ENCODE measurements at regions not wholly inside any gene's neighbourhood (a gene's known extent, or its start where the extent isn't known, plus 50 kb on each side); places are given as distances from the start of the nearest gene placed in this dataset.

DNA sequence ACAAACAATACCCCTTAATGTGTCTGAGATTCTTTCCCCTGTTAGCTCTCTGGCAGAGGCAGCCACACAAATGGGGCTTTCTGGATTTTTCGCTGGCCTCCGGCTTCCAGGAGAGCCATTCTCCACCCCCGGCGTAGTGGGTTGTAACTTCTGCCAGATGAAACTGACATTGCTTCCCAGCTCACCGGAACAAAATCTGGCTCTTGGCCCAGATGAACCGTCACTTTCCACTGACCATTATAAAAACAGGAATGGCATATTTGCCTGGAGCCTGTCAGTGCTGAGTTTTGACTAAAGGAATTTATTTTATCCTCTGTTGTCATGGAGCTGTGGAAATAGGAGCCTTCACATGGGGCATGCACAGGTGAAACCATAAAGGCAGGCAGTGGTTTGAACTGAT lies 120.6 kb upstream of the GPR12 start:
- ATAC-seq (no peak), DNase-seq (no peak)
- Histone ChIP-seq H3K4me1 (ENCODE audit: control insufficient read depth in 2 of 2, insufficient read depth in 2 of 2, low read length in 2 of 2) (no peaks in the 10 kb centered on the region), H3K27me3 (ENCODE audit: control insufficient read depth in 2 of 2, insufficient read depth in 2 of 2, low read length in 2 of 2) (no peaks in the 10 kb centered on the region), H3K36me3 (ENCODE audit: control insufficient read depth in 2 of 3, insufficient read depth in 3 of 3, low read length in 3 of 3) (no peaks in the 10 kb centered on the region), H3K4me3 (ENCODE audit: low read length) (no peak overlapping the region), H3K27ac (ENCODE audit: low read depth, low read length) (no peak overlapping the region), H3K9me3 (ENCODE audit: control insufficient read depth in 2 of 3, low read length in 3 of 3) (peaks cover 0 to 7% (median 0%) of the 10 kb centered on the region in 3 experiments)
- H3K36me3 Mint-ChIP-seq, result peaks cover 0 to 8% (median 0%) of the 10 kb centered on the region in 5 donors
- H3K27ac Mint-ChIP-seq, result no peak overlapping the region
- POLR2A ChIA-PET, result no interaction called here
- H3K9me3 Mint-ChIP-seq, result peaks cover 2 to 22% (median 10%) of the 10 kb centered on the region in 11 donors
- H3K27me3 Mint-ChIP-seq, result peaks cover 5 to 33% (median 11%) of the 10 kb centered on the region in 5 donors
- no peak overlapping the region for H3K4me3 Mint-ChIP-seq
- no peaks in the 10 kb centered on the region for H3K4me1 Mint-ChIP-seq
- intact Hi-C loops (cut with micrococcal nuclease), result no loop called here
- CTCF ChIA-PET, result no interaction called here

DNA sequence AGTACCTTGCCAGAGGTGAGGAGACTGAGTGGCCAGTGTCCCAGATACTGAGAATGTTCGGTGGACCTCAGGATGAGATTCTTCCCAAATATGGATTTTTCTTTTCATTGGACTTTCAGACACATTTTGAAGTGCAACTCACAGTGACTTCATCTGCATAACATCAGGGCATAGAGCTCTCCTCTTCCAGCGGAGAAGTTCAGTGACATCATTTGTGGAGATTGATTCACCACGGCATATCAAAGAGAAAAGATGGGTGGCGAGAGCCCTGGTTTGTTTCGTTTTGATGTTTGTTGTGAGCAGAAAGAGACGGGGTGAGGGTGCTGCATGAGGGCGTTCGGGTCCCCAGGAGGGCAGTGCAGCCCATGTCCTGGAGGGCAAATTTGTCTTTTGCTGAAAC lies 120.1 kb upstream of the GPR12 start:
- H3K27me3 ChIP-seq (ENCODE audit: control insufficient read depth in 2 of 2, insufficient read depth in 2 of 2, low read length in 2 of 2), result no peaks in the 10 kb centered on the region
- DNase-seq (no peak), ATAC-seq (no peak)
- H3K27ac Mint-ChIP-seq, result no peak overlapping the region
- H3K9me3 ChIP-seq (ENCODE audit: control insufficient read depth in 2 of 3, low read length in 3 of 3), result peaks cover 0 to 10% (median 0%) of the 10 kb centered on the region in 3 experiments
- POLR2A ChIA-PET, result no interaction called here
- H3K4me3 ChIP-seq (ENCODE audit: low read length), result no peak overlapping the region
- no peak overlapping the region for H3K4me3 Mint-ChIP-seq
- intact Hi-C loops (cut with micrococcal nuclease), result no loop called here
- peaks cover 0 to 8% (median 0%) of the 10 kb centered on the region in 5 donors for H3K36me3 Mint-ChIP-seq
- peaks cover 2 to 30% (median 11%) of the 10 kb centered on the region in 5 donors for H3K27me3 Mint-ChIP-seq
- H3K9me3 Mint-ChIP-seq, result peaks cover 2 to 26% (median 12%) of the 10 kb centered on the region in 11 donors
- CTCF ChIA-PET, result no interaction called here
- no peaks in the 10 kb centered on the region for H3K36me3 ChIP-seq (ENCODE audit: control insufficient read depth in 2 of 3, insufficient read depth in 3 of 3, low read length in 3 of 3)
- no peaks in the 10 kb centered on the region for H3K4me1 ChIP-seq (ENCODE audit: control insufficient read depth in 2 of 2, insufficient read depth in 2 of 2, low read length in 2 of 2)
- no peak overlapping the region for H3K27ac ChIP-seq (ENCODE audit: low read depth, low read length)
- H3K4me1 Mint-ChIP-seq, result no peaks in the 10 kb centered on the region

DNA sequence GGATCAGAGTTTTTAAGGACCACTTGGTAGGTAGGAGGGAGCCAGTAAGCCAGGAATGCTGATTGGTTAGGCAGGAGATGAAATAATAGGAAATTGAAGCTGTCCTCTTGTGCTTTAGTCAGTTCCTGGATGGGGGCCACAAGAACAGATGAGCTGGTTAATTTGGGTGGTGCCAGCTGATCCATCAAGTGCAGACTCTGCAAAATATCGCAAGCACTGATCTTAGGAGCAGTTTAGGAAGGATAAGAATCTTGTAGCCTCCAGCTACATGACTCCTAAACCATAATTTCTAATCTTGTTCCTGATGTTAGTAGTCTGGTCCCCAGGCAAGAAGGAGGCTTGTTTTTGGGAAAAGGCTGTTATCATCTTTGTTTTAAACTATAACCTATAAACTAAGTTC lies 117.9 kb upstream of the GPR12 start:
- Mint-ChIP-seq H3K4me3 (no peak overlapping the region), H3K9me3 (peaks cover 0 to 30% (median 11%) of the 10 kb centered on the region in 11 donors), H3K27me3 (peaks cover 0 to 22% (median 7%) of the 10 kb centered on the region in 5 donors), H3K27ac (no peak overlapping the region), H3K36me3 (peaks cover 0 to 8% (median 0%) of the 10 kb centered on the region in 5 donors), H3K4me1 (no peaks in the 10 kb centered on the region)
- Histone ChIP-seq H3K4me1 (ENCODE audit: control insufficient read depth in 2 of 2, insufficient read depth in 2 of 2, low read length in 2 of 2) (no peaks in the 10 kb centered on the region), H3K9me3 (ENCODE audit: control insufficient read depth in 2 of 3, low read length in 3 of 3) (peaks cover 0 to 10% (median 0%) of the 10 kb centered on the region in 3 experiments), H3K27me3 (ENCODE audit: control insufficient read depth in 2 of 2, insufficient read depth in 2 of 2, low read length in 2 of 2) (no peaks in the 10 kb centered on the region), H3K27ac (ENCODE audit: low read depth, low read length) (no peak overlapping the region), H3K36me3 (ENCODE audit: control insufficient read depth in 2 of 3, insufficient read depth in 3 of 3, low read length in 3 of 3) (no peaks in the 10 kb centered on the region), H3K4me3 (ENCODE audit: low read length) (no peak overlapping the region)
- DNase-seq, result no peak
- ATAC-seq, result no peak
- ChIA-PET CTCF (interaction anchor here (0.7 kb wide), 1 partner anchor 411 kb away, joined by 3 read pairs; no protein-coding TSS in a partner anchor), POLR2A (no interaction called here)
- intact Hi-C loops (cut with micrococcal nuclease), result loop anchor here in 1 of 2 donors (10.0 kb wide), 1 partner anchor 694 kb away; no protein-coding TSS in a partner anchor

DNA sequence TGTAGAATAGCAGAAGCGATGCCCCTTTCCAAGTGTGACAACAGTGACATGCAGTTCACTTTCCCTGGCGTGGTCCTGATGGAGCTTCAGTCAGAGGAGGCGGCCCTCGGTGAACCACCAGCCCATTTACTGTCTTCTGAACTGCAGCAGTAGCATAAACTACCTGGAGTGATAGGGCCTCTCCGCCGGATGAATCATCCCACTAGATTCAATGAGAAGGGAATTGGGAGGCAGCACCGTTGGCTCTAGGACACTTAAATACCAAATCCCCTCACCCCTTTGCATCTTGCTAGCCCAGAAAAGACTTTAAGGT lies 112.8 kb upstream of the GPR12 start:
- ATAC-seq (no peak), DNase-seq (no peak)
- H3K36me3 ChIP-seq (ENCODE audit: control insufficient read depth in 2 of 3, insufficient read depth in 3 of 3, low read length in 3 of 3), result no peaks in the 10 kb centered on the region
- H3K9me3 Mint-ChIP-seq, result peaks cover 0 to 24% (median 11%) of the 10 kb centered on the region in 11 donors
- ChIA-PET CTCF (interaction anchor here (0.5 kb wide), 1 partner anchor 10 kb away, joined by 3 read pairs; no protein-coding TSS in a partner anchor), POLR2A (no interaction called here)
- no peak overlapping the region for H3K4me3 ChIP-seq (ENCODE audit: low read length)
- peaks cover 0 to 3% of the 10 kb centered on the region in 2 donors for H3K27me3 ChIP-seq (ENCODE audit: control insufficient read depth in 2 of 2, insufficient read depth in 2 of 2, low read length in 2 of 2)
- H3K27me3 Mint-ChIP-seq, result peaks cover 2 to 29% (median 8%) of the 10 kb centered on the region in 5 donors
- no peak overlapping the region for H3K4me3 Mint-ChIP-seq
- no peak overlapping the region for H3K27ac Mint-ChIP-seq
- H3K9me3 ChIP-seq (ENCODE audit: control insufficient read depth in 2 of 3, low read length in 3 of 3), result peaks cover 0 to 10% (median 0%) of the 10 kb centered on the region in 3 experiments
- intact Hi-C loops (cut with micrococcal nuclease), result loop anchor here in 1 of 2 donors (10.0 kb wide), 1 partner anchor 689 kb away; no protein-coding TSS in a partner anchor
- peaks cover 0 to 8% (median 0%) of the 10 kb centered on the region in 5 donors for H3K36me3 Mint-ChIP-seq
- no peaks in the 10 kb centered on the region for H3K4me1 Mint-ChIP-seq
- H3K4me1 ChIP-seq (ENCODE audit: control insufficient read depth in 2 of 2, insufficient read depth in 2 of 2, low read length in 2 of 2), result no peaks in the 10 kb centered on the region
- H3K27ac ChIP-seq (ENCODE audit: low read depth, low read length), result no peak overlapping the region

DNA sequence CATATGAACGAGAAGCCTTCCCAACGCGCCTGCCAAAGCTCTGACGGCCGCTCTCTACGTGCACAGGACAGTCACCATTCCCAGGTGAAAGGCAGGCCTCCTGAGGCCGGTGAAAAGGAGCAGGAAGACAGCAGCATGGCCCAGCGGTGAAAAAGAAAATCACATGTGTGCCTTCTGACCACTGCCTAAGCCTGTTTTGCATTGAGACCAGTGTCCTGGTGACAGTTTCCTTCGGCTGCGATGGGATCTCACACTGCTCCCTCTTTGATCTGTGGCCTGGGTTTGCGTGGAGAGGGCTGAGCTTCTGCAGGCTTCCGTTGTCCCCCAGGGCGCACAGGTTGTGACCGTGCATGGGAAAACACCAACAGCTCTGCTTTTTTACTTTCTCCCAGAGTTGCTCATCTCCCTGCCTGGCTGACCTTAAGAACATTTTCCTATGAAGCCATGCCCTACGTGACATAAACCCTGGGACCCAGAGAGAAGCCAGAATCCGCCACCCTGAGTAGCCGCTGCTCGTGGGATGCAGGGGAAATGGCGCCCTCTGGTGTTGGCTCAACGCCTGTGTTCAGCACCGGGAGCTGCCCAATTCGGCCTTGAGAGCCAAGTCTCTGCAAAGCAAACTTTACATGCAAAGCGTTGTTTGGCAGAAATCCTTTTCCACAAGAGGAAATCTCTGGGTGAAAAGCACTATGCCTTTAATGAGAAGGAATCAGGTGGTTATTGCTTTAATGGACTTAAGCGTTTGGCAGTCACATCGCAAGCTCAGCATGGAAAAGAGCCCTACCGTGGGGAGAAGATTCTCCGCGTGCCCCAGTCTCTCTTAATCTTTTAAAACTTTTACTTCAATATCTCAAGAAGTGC lies 112.2 kb upstream of the GPR12 start:
- H3K36me3 ChIP-seq (ENCODE audit: control insufficient read depth in 2 of 3, insufficient read depth in 3 of 3, low read length in 3 of 3), result no peaks in the 10 kb centered on the region
- POLR2A ChIA-PET, result no interaction called here
- peaks cover 0 to 23% (median 9%) of the 10 kb centered on the region in 11 donors for H3K9me3 Mint-ChIP-seq
- no peak overlapping the region for H3K4me3 Mint-ChIP-seq
- H3K27ac ChIP-seq (ENCODE audit: low read depth, low read length), result no peak overlapping the region
- ATAC-seq (no peak), DNase-seq (peak in 7 of 9 donors; percentile 16 to 53 (median 28))
- CTCF ChIA-PET, result interaction anchor here (0.5 to 1.0 kb wide), 2 partner anchors 10 to 162 kb away, joined by 3 read pairs; no protein-coding TSS in a partner anchor
- H3K4me1 Mint-ChIP-seq, result no peaks in the 10 kb centered on the region
- H3K27ac Mint-ChIP-seq, result no peak overlapping the region
- peaks cover 0 to 3% of the 10 kb centered on the region in 2 donors for H3K27me3 ChIP-seq (ENCODE audit: control insufficient read depth in 2 of 2, insufficient read depth in 2 of 2, low read length in 2 of 2)
- H3K4me1 ChIP-seq (ENCODE audit: control insufficient read depth in 2 of 2, insufficient read depth in 2 of 2, low read length in 2 of 2), result no peaks in the 10 kb centered on the region
- peaks cover 0 to 7% (median 0%) of the 10 kb centered on the region in 5 donors for H3K36me3 Mint-ChIP-seq
- H3K27me3 Mint-ChIP-seq, result peaks cover 0 to 24% (median 8%) of the 10 kb centered on the region in 5 donors
- H3K4me3 ChIP-seq (ENCODE audit: low read length), result no peak overlapping the region
- H3K9me3 ChIP-seq (ENCODE audit: control insufficient read depth in 2 of 3, low read length in 3 of 3), result peaks cover 0 to 10% (median 0%) of the 10 kb centered on the region in 3 experiments
- intact Hi-C loops (cut with micrococcal nuclease), result loop anchor here in 1 of 2 donors (10.0 kb wide), 1 partner anchor 688 kb away; no protein-coding TSS in a partner anchor

DNA sequence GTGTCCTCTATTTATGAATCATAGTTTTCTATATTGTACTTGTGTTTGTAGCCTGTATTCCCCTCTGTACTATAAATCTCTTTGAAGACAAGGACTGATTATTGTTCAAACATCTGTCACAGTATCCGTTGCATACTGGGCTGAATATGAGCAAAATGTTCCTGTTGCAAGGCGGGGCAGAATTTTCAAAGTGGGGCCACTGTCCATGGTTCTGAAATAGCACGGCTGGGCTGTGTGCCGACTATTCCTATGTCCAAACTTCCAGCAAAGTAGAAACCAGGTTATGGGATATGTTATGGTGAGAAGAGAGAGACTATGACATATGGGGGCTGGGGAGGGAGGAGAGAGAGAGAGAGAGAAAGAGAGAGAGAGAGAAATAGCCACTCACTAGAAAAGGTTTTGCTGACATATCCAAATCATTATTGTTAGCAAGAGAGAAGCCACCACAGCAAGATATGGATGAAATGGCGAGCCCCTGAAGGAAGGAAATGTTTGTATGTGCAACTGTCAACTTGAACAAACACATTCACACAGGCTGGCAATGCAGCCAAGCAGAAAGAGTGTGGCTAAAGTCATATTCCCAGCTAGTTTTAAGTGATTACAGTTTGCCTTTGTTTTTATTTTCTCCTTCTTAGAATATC lies 107.0 kb upstream of the GPR12 start:
- no peaks in the 10 kb centered on the region for H3K4me1 ChIP-seq (ENCODE audit: control insufficient read depth in 2 of 2, insufficient read depth in 2 of 2, low read length in 2 of 2)
- ChIA-PET CTCF (no interaction called here), POLR2A (no interaction called here)
- intact Hi-C loops (cut with micrococcal nuclease), result no loop called here
- peaks cover 0 to under 1% of the 10 kb centered on the region in 2 donors for H3K27me3 ChIP-seq (ENCODE audit: control insufficient read depth in 2 of 2, insufficient read depth in 2 of 2, low read length in 2 of 2)
- Mint-ChIP-seq H3K9me3 (peaks cover 0 to 3% (median 0%) of the 10 kb centered on the region in 11 donors), H3K36me3 (no peaks in the 10 kb centered on the region), H3K4me3 (no peak overlapping the region), H3K27me3 (peaks cover 0 to 21% (median 7%) of the 10 kb centered on the region in 5 donors), H3K4me1 (no peaks in the 10 kb centered on the region), H3K27ac (no peak overlapping the region)
- ATAC-seq (no peak), DNase-seq (peak in 2 of 9 donors; percentile 2 to 23)
- H3K36me3 ChIP-seq (ENCODE audit: control insufficient read depth in 2 of 3, insufficient read depth in 3 of 3, low read length in 3 of 3), result no peaks in the 10 kb centered on the region
- H3K4me3 ChIP-seq (ENCODE audit: low read length), result no peak overlapping the region
- no peaks in the 10 kb centered on the region for H3K9me3 ChIP-seq (ENCODE audit: control insufficient read depth in 2 of 3, low read length in 3 of 3)
- no peak overlapping the region for H3K27ac ChIP-seq (ENCODE audit: low read depth, low read length)
